ENCODE measurements at regions not wholly inside any gene's neighbourhood (a gene's known extent, or its start where the extent isn't known, plus 50 kb on each side); places are given as distances from the start of the nearest gene placed in this dataset.
"Not testable (repeated sequence)": the region's sequence is repeated elsewhere in the genome, so short reads cannot be mapped to it uniquely, and the experiment has no call there.

DNA sequence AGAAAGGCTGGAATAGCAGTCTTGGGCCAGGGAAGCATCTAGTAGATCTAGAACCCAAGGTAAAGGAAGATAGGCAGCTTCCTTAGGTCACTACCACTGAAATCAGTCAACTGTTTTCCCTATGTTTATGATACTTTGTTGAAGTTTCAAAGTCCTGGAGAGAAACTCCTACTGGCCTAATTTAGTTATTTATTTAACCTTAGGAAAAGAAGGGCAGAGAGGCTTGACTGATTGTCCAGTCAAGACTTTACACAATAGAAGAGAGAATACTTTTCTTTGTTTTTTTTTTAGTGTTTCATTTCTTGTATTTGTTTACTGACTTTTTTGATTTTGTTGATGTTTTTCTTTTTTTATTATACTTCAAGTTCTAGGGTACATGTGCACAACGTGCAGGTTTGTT lies 138.9 kb upstream of the PHYHIPL start:
- no peak for DNase-seq (ENCODE audit: low read depth)

- DNase-seq (ENCODE audit: low read depth), result not testable (repeated sequence)
These were observed 133.1 kb upstream of the PHYHIPL start for GRCh38 chr10:59043358-59043757.

DNA sequence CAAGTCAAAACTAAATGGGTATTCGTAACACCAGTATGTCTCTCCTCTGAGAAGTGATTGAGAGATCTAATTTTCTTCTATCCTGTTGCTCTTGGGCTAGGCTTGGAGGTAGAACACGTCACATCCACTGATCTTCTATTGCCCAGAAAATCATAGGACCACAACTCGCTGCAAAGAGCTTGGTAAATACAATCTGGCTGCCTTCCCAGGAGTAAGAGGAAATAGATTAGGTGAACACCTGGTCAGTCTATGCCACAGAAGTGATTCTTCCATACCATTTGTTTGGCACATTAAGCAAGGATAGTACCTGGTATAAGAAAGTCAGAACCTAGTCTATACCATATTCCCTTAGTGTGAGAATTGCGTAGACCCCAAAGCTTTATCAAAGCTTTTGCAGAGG lies 129.3 kb upstream of the PHYHIPL start:
- DNase-seq (ENCODE audit: low read depth), result no peak

- no peak for DNase-seq (ENCODE audit: low read depth)
These were observed 128.4 kb upstream of the PHYHIPL start for GRCh38 chr10:59047957-59048618.

DNA sequence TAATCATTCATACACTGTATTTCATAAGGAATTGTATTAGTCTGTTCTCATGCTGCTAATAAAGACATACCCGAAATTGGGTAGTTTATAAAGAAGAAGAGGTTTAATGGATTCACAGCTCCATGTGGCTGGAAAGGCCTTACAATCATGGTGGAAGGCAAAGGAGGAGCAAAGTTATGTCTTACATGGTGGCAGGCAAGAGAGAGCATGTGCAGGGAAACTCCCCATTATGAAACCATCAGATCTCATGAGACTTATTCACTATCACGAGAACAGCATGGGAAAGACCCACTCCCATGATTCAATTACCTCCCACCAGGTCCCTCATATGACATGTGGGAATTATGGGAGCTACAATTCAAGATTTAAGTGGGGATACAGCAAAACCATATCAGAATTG lies 122.9 kb upstream of the PHYHIPL start:
- not testable (repeated sequence) for DNase-seq (ENCODE audit: low read depth)

DNA sequence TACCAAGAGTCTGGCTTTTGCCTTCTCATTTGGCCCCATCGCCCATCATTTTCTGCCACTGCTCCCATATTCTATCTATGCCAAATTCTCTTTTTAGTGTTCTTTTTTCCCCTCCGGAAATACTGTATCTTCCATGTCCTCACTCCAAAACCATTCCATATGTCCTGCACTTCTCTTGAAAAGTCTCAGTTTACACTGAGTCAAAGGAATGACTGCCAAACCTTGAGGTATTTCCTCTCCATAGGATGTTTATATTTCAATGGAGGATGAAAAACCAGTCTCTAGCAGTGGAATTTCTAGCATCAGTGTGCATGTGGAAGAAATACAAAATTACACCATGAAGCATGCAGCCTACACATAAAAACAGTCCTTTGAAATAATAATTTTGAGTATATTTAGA lies 121.4 kb upstream of the PHYHIPL start:
- DNase-seq (ENCODE audit: low read depth), result no peak

GRCh38 chr10:59057345-59057744 lies 119.1 kb upstream of the PHYHIPL start:
- DNase-seq (ENCODE audit: low read depth), result no peak

- DNase-seq (ENCODE audit: low read depth), result no peak
These were observed 115.6 kb upstream of the PHYHIPL start for GRCh38 chr10:59060852-59061251.

- no peak for DNase-seq (ENCODE audit: low read depth)
These were observed 113.0 kb upstream of the PHYHIPL start for GRCh38 chr10:59063491-59063890.

- DNase-seq (ENCODE audit: low read depth), result no peak
These were observed 112.3 kb upstream of the PHYHIPL start for GRCh38 chr10:59064080-59064692.

GRCh38 chr10:59064759-59065539 lies 111.5 kb upstream of the PHYHIPL start:
- DNase-seq (ENCODE audit: low read depth), result no peak

- DNase-seq (ENCODE audit: low read depth), result no peak
These were observed 107.8 kb upstream of the PHYHIPL start for GRCh38 chr10:59068581-59069191.

DNA sequence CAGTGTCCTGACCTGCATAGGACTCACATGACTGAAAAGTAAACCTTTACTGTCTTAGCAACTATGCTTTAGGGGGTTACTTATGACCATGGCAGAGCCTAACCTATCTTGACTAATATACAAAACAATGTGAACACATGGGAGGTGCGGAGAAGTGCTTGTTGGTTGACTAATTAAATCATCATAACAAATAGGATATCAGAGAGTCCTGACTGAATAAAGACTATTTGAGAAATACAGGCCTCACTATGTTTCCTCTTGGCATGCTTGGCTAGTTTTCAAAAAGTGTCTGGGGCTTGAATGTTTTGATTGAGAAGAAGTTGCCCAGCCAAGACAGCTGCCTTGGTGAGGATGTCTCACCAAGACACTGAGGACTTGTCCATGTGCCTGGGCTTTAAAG lies 104.4 kb upstream of the PHYHIPL start:
- no peak for DNase-seq (ENCODE audit: low read depth)

DNA sequence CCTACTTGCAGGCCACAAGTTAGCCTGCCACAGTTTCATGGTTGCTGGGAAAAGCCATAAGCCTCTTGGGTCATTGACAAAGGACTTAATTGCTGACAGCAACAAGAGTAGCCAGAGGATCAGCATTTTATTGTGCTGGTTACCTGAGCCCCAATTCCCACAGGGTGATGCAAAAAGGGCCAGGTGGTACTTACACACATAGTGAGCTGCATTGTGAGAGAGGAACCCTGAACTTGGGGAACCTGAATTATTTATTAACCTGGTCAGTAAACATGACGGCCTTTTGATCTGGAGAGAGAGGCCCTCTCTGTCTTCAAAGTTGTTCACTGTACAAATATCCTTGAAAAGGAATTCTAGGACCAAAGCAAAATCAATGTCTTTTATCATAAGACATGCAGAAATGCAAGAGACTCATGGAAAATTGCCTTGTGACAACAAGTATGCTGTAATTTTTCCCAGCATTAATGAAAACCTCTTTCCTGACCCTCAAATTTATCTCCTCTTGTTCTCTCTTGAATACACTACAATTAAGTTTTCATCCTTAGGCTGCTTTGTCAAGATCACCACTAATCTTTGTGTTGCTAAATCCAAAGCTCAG lies 102.9 kb upstream of the PHYHIPL start:
- DNase-seq (ENCODE audit: low read depth), result no peak

GRCh38 chr10:59075576-59075975 lies 100.9 kb upstream of the PHYHIPL start:
- DNase-seq (ENCODE audit: low read depth), result no peak

GRCh38 chr10:59077855-59078254 lies 98.6 kb upstream of the PHYHIPL start:
- DNase-seq (ENCODE audit: low read depth), result no peak

GRCh38 chr10:59078978-59079377 lies 97.5 kb upstream of the PHYHIPL start:
- DNase-seq (ENCODE audit: low read depth), result no peak

GRCh38 chr10:59079386-59080226 lies 96.8 kb upstream of the PHYHIPL start:
- peak; percentile 35 for DNase-seq (ENCODE audit: low read depth)

- no peak for DNase-seq (ENCODE audit: low read depth)
These were observed 94.2 kb upstream of the PHYHIPL start for GRCh38 chr10:59082249-59082648.

DNA sequence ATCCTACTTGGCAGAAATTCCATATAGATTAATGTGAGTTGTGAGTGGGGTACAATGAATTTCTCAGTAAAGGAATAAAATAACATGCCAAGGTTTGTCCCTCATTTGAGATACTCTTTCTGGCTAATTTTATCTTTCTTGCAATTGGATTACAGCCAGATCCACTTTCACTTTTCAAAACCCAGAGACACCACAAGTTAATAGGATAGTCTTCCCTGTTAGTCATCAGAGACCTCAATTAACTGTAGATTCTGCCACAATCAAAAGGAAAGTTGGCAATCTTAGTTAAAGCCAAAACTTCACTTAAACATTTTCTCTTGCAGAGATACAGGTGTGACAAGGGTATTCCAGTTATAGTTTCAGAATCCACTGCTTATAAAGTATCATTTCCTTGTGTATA lies 91.4 kb upstream of the PHYHIPL start:
- no peak for DNase-seq (ENCODE audit: low read depth)

- no peak for DNase-seq (ENCODE audit: low read depth)
These were observed 90.5 kb upstream of the PHYHIPL start for GRCh38 chr10:59085711-59086502.

Data from HS-27A (cell line).